Left cardiac atrium (tissue), 4 donors: ENCODE measurements at regions not wholly inside any gene's neighbourhood (a gene's known extent, or its start where the extent isn't known, plus 50 kb on each side); places are given as distances from the start of the nearest gene placed in this dataset.
"Not testable (repeated sequence)": the region's sequence is repeated elsewhere in the genome, so short reads cannot be mapped to it uniquely, and the experiment has no call there.

ENCODE experiments used
- ATAC-seq, 2 donors: fragments of 200-7000 bp; cut with Tn5 transposase; one replicate each; pipeline ENCODE4 v1.9.1; 2020; ENCODE audit warnings: mild to moderate bottlenecking in 2 of 2, moderate library complexity in 2 of 2
- DNase-seq: peaks from one replicate; pipeline ENCODE4 v3.0.0-alpha.2; 2020
- intact Hi-C, 2 donors: fragments of 100-400 bp; cut with DNase I; formaldehyde crosslinking; loops; one replicate each; pipeline versions ENCODE4 v1.14.1 to v1.15.1; 2022 to 2023
- donor health status: DM: no; HTN: yes; CAD: no.
- donor health status: DM: no; HTN: yes; CAD: no; lungs with severe emphysema.
- donor health status: DM: yes; HTN: yes; CAD: no.
- donor health status: Dilated cardiomyopathy.

DNA sequence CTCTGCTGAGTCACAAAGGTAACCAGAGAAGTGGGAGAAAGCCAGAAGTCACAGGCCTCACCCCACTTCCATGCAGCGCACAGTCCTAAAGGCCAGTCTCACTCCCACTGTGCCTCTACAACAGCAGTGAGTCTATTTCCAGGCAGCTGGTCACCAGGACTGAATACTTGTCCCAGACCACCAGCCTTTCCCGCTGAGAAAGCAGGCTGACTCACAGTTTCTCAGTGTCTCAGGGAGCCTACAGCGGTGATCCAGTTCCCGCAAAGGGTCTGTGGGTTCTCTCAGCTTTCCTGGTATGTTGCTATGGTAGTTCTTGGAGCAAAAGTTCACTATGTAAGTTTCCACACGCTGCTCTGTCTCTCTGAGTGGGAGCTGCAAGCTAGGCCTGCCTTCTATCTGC, 622.5 kb downstream of the RNF144A start:
- ATAC-seq (no peak), DNase-seq (no peak)
- intact Hi-C loops = no loop called here

DNA sequence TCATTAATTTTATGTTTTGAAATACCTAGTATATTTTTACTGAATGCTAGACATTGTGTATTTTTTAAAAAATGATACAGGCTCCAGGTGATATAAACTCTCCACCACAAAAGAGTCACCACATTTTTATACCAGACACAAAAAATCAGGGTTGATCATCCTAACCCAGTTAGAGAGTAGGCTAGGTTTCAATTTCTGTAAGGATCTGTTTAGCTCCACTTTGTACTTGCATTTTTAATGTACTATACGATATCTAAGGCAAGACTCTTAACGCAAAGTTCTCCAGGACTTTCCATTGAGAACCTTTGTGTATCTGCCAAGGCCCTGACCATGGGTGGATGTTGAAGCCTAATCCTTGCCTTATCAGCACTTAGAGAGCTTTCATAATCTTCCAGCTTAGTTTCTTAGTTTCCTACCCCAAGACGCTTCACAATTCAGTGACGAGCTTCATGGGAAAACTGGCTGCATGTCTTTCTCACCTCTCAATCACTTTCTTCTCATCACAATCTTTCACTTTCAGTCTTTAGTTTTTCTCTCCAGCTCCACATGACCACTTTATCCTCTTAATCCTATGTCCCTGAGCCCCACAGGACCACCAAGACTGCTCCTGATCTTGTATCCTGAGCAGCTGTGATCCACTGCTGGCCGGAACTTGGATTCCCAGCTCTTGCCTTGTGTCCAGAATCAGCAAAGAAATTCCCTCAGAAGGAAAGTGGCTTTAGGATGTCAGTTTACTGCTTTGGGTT, 635.8 kb downstream of the RNF144A start:
- no peak for DNase-seq

DNA sequence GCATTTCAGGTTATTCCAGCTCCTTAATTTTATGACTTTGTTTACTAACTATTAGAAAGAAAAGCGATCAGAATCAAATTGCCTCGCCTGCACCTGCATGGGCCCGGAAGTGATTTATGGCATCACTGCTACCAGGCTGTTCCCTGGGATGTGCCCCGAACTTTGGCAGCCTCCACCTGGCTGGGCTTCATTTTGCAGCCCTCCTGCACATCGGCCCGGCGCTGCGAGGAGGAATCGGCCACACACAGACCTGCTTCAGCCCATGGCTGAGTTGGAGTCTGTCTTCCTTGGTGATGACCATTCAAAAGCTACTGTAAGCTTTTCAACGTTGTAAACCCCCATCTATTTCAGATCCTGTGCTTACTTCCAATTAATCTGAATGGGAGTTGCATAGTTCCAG, 638.0 kb downstream of the RNF144A start:
- no peak for DNase-seq
- intact Hi-C loops = no loop called here
- no peak for ATAC-seq

More for the DNA sequence above, 635.8 kb downstream of the RNF144A start:
- intact Hi-C loops = no loop called here
- ATAC-seq = no peak

DNA sequence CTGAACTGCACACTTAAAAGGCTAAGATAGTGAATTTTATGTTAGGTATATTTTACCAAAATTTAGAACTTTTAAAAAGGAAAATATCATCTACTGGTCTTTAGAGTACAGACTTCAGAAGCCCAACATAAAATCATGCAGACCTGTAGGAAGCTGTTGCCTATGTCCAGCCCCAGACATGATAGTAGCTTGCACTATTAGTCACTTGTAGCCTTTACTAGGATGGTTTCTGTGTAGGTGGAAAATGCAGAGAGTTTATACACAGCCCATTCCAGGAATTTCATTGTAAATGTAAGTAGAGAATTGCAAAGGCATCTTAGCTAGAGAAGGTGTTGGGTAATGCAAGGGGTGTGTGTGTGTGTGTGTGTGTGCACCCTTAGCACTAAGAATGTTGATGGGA, 640.2 kb downstream of the RNF144A start:
- intact Hi-C loops = no loop called here
- DNase-seq (no peak), ATAC-seq (no peak)

DNA sequence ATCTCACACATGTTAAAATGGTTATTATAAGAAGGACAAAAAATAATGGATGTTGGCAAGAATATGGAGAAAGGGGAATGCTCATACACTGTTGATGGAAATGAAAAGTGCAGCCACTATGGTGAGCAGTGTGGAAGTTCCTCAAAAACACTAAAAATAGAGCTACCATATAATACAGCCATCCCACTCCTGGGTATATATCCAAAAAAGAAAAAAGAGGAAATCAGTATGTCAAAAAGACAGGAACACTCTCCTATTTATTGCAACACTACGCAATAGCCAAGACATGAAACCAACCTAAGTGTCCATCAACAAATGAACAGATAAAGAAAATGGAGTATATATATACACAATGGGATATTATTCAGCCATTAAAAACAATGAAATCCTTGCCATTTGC, 642.6 kb downstream of the RNF144A start:
- intact Hi-C loops = no loop called here
- ATAC-seq (no peak), DNase-seq (no peak)

DNA sequence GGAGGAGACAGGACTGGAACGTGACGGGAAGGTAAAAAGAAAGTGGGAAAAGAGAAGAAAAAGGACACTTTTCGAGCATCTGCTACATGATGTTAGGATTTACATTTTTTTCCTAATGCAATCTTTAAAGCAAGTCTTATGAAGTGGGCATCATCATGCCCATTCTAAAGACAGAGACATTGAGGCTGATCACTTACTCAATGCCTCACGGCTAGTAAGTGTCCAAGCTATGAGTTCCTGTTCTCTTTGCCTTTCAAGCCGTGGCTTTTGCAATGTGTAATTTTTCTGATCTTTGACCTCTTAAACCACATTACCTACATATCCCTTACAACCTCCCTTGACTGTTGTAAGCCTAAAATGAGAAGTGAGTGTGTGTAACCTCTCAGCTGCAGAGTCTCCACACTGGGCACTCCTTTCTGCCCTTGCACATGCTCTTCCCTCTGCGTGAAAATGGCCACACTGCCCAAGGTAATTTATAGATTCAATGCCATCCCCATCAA, 649.2 kb downstream of the RNF144A start:
- ATAC-seq (no peak), DNase-seq (no peak)
- intact Hi-C loops = no loop called here

DNA sequence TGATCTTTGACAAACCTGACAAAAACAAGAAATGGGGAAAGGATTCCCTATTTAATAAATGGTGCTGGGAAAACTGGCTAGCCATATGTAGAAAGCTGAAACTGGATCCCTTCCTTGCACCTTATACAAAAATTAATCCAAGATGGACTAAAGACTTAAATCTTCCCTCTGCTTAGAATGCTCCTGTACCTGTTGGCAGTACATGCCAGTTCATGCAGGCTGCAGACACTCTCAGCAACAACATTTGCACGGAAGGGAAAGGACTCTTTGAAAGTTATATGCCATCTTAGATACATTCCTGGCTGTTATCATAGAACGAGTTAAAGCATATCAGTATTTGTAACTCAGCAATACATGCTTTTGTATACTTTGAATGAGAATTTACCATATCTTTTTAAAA, 649.9 kb downstream of the RNF144A start:
- intact Hi-C loops, DNase-seq, ATAC-seq: not testable (repeated sequence)

DNA sequence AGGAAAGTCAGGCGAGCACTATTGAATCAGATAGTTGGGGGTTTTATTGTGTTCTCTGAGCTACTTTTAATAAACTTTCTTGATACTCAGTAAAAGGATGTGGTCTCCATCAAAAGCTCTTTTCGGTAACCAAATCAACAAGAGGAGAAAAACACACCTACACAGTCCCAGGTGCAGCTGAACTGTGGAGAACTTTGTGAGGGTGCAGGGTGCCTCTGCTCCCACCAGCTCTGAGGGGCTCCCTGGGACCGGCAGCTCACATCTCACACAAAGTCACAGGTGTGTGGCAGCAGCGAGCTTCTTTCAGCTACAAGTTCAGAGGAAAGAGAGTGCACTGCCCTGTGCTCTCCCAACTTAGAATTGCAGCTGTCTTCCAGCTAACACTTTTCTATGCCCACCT, 650.4 kb downstream of the RNF144A start:
- intact Hi-C loops = no loop called here
- DNase-seq = no peak

DNA sequence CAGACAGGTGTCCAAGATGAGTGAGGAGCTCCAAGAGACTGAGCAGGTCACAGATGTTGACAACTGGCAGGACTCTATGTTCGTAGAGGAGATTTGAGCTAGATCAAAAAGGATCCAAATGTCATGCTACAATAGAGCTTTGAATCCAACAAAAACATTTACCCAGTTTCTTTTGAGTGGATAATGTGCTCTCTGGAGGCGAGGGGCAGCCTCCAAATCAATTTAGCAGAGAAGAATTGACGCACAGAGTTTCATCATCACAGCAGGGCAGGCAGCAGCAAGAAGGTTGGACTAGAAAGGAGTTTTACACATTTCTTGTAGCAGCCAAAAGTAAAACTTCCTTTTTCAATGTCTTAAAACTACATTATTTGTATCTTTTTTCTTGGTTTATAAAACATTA, 653.0 kb downstream of the RNF144A start:
- intact Hi-C loops = no loop called here
- ATAC-seq (no peak), DNase-seq (no peak)

More for the DNA sequence above, 650.4 kb downstream of the RNF144A start:
- ATAC-seq = no peak

DNA sequence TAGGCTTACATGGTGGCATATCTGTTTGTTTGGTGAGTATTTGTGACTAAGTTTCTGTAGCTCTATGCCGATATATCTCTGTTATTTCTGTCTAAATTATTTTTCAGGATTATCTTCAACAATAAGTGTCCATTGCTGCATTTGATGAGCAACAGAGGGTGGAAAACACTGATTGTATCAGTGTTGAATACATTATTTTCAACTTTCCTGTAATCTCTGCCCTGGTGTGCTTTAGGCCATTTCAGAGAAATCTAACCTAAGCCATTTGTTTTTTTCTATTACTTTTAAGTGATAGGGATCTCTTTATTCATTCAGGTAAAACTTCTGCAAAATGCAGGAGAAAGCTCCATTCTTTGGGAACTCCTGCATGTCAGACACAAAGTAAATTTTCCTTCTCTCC, 654.5 kb downstream of the RNF144A start:
- intact Hi-C loops = no loop called here
- DNase-seq (no peak), ATAC-seq (no peak)

DNA sequence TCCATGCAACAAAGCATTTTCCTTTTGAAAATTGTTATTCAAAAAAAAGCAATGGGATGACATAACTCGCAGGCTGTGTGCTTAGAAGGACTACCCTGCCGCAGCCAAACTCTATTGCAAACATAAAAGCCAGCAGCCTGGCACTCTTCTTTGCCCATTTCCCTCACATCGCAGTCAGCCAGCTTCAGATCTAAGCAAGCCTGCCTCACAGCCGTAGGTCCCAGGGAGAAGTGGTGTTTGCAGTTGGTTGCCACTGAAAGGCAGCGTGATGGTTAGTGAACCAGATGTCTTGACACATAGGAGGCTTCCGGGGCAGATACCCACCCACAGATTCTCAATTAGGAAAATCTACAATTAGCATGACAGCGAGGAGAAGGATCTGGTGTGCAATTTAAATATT, 655.2 kb downstream of the RNF144A start:
- ATAC-seq = no peak
- intact Hi-C loops = no loop called here
- DNase-seq = no peak

DNA sequence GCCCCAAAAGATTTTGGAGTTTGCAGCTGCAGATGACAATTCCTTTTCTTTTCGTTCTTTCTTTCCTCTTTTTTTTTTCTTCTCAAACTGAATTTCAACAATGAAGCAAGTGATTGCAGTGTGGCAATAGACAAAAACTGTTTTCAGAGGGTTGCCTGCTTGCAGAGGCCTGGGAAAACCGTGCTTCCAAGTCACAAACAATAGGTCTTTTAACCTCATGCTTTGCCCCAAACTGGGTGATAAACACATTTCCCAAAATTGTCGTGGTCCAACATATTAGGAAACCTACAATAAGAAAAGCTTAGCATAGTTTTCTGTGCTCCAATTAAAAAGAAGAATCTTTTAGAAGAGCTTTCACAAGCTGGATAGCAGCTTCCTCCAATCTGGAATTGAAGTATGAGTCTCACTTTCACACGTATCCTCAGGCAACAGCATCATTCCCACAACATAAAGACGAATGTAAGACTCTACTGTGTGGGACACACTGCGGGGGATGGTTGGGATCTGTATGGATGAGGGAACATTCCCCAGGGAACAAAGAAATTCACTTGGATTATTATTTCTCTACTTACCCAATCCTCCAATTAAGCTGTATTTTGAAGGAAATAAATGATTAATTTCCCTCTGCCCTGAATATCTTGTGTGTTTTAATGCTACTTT, 656.1 kb downstream of the RNF144A start:
- intact Hi-C loops = no loop called here
- DNase-seq (no peak), ATAC-seq (no peak)

DNA sequence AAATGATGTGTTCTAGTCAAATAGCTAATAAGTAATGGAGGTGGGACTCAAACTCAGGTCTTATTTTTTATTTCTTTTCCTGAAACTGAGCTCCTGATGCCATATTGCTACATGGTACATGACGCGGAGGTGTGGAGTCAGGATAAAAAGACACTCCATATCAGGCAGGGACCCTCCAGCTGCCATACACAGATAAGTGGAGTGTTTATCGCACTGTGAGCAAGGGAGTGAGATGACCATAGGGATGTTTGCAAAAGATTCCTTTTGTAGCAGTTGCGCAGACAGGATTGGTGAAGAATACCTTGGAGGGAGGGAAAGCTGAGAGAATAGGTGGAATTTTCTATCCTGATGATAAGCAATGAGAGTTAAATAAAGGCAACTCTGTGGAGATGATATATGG, 657.2 kb downstream of the RNF144A start:
- ATAC-seq = no peak
- intact Hi-C loops = no loop called here

DNA sequence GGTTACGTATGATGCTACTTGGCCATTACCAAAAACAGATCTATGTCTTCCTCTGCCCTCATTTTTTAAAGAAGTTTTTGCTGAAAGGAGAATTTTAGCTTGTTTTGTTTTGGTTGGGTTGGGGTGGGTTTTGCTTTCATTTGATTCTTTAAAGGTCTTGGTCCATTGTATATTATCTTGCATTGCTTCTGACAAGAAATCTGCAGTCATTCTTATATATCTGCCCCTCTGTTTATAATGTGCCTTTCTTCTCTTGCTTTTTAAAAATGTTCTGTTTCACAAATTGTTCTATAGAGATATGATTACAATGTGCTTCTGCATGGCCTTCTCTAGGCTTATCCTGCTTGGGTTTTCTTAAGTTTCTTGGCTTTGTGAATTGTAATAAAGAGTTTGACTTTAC, 660.6 kb downstream of the RNF144A start:
- DNase-seq (no peak), ATAC-seq (no peak)
- intact Hi-C loops = no loop called here

More for the DNA sequence above, 657.2 kb downstream of the RNF144A start:
- no peak for DNase-seq

DNA sequence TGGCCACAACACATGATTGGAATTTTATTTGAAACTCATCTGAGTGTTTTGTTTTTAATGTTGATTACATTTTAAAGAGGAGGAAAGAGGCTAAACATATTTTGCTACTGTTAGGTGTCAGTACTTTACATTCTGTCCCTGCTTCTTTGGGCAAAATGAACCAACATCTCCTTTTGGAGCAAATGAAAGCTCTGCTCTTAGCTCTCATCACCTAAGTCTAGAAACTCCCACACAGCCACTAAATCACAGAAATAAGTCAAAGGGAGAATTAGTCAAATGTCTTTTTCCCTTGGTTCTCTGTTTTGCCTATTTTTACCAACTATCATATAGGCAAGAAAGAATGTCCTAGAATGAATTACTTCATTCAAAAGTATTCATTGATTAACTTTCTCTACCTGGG, 666.8 kb downstream of the RNF144A start:
- intact Hi-C loops = no loop called here
- ATAC-seq = no peak
- DNase-seq = no peak

DNA sequence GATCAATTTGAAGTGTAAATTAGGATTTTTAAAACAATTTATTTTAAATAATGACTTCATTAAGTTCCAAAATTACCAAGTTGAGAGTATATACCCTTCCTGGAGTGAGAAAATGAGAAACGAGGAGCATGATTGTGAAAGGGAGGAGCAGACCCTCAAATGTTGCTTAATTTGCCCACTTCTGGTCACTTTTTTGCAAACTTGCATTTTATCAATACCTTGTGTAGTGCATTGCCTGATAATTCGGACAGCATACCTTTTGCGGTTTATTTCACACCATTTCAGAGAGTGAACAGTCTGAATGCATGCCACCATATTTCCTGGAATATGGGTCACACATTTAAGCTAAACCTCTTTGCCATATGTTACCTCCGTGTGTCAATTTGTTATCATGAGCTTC, 669.7 kb downstream of the RNF144A start:
- DNase-seq (no peak), ATAC-seq (no peak)

DNA sequence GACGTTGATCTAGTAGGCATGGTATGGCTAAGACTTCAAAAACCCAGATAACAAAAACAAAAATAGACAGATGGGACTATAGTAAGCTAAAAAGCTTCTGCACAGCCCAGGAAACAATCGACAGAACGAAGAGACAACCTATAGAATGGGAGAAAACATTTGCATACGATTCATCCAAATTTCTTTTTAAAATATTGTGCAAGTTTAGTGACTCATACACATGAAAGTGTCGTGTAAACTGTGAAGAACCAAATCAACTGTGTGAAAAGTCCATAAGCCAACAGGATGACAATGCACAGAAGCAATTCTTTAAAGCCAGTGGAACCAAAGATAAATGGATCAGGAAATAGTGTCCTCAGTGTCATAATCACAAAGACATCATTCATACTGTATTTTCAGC, 671.1 kb downstream of the RNF144A start:
- intact Hi-C loops = no loop called here
- ATAC-seq = no peak
- no peak for DNase-seq

More for the DNA sequence above, 669.7 kb downstream of the RNF144A start:
- intact Hi-C loops = no loop called here

DNA sequence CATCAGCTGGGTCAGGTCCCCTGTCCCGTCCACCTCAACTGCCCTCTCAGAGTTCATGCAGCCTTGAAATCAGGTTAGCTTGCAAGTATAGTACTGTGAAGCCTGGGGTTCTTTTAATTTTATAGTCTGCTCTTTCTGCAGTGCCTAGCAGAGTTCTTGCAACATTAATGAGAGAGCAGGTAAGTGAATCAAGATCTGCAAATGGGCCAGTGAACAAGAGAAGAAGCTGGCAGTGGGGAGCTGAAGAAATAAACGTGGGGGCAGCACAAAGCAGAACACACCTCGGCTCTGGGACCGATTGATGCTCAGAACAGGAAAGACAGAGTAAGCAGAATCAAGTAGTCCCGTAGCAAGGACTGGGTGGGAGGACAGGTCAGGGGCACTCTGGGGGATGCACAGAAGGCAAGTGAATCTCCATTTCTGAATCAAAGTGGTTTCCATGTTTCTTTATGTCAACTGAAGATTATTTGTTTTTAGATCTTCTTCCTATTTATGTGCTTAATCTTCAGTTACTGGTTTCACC, 675.5 kb downstream of the RNF144A start:
- no peak for ATAC-seq
- intact Hi-C loops = no loop called here

DNA sequence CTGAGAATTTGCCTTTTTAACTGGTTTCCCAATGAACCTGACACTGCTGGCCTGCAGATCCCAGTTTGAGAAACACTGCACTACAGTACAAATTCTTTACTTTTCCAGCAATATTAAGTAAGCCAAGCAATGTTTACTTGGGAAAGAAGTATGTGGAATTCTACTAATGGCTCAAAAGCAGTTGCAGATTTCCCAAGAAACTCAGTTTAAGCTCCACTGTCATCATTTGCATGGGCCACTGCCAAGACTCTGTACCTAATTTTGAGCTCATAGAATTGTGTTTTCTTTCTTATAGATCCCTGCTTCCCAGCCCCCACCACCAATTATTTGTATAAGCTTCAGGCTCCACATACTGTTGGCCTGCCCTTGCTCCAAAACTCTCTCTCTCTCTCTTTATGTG, 676.1 kb downstream of the RNF144A start:
- intact Hi-C loops = no loop called here
- DNase-seq (no peak), ATAC-seq (no peak)

More for the DNA sequence above, 675.5 kb downstream of the RNF144A start:
- DNase-seq = no peak

DNA sequence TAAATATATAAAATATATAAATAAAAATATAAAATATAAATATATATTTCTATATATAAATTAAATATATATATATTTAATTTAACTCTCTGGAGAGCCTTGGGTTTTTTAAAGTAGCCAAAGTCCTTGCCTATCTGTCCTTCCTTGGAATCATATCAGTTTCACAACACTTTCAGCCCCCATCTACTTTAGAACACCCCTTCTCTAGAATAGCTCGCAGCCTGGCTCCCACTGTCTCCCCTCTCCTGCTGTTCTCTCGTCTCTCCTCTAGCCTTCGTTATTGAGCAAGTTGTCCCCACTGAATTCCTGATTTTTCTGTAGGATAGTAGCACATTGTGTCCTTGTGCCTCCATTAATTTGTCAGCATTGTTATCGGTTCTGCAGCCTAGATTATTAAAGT, 677.0 kb downstream of the RNF144A start:
- ATAC-seq (no peak), DNase-seq (no peak)
- intact Hi-C loops = no loop called here

DNA sequence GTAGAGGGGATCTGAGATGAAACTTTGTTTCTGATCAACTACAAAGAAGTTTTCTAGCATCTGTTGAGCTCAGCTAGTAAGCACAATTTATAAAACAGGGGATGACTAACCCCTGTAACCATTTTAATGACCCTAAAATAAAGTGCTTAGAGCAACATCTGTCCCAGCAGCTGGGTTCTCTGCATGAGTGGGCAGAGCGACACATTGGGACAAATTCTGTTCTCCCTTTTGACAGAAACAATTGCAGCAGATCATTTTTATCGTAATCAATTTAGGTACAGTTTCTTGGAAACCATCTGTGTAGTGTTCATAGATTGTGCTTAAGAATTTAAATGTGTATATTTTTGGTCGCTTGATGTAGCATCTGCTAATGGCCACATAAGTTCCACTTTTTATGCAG, 678.0 kb downstream of the RNF144A start:
- intact Hi-C loops = no loop called here
- no peak for DNase-seq
- no peak for ATAC-seq
